GM12873 (cell line): ENCODE measurements at regions not wholly inside any gene's neighbourhood (a gene's known extent, or its start where the extent isn't known, plus 50 kb on each side); places are given as distances from the start of the nearest gene placed in this dataset.

Experiments used
- TF ChIP-seq, protein P1 (sequence below): IDR thresholded peaks from 2 replicates; pipeline ENCODE4 v1.5.1; 2012; ENCODE audit warnings: low read depth, mild to moderate bottlenecking, moderate library complexity, low read length, control low read depth; ENCODE audit not compliant: insufficient read depth; ENCODE audit errors: missing control alignments

DNA sequence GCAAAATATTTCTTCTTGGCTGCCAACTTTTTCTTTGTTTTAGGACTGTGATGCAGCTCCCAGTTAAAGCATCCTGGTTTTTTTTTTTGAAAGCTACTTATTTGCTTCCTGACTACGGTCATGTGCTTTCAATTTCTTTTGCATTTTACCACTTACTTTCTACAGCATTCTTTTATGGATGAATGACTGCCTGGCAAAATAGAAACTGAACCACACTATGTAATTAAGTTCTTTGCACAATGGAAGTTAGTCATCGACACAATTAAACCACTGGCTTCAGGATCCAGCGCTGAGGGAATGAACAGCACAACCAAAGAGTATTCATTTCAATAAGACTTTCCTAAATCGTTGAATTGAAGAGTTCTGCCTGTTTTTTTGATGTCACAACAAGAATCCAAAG is 82.2 kb upstream of the EPHA3 start:
- TF ChIP-seq, protein P1, sequence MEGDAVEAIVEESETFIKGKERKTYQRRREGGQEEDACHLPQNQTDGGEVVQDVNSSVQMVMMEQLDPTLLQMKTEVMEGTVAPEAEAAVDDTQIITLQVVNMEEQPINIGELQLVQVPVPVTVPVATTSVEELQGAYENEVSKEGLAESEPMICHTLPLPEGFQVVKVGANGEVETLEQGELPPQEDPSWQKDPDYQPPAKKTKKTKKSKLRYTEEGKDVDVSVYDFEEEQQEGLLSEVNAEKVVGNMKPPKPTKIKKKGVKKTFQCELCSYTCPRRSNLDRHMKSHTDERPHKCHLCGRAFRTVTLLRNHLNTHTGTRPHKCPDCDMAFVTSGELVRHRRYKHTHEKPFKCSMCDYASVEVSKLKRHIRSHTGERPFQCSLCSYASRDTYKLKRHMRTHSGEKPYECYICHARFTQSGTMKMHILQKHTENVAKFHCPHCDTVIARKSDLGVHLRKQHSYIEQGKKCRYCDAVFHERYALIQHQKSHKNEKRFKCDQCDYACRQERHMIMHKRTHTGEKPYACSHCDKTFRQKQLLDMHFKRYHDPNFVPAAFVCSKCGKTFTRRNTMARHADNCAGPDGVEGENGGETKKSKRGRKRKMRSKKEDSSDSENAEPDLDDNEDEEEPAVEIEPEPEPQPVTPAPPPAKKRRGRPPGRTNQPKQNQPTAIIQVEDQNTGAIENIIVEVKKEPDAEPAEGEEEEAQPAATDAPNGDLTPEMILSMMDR, result no peak

GRCh38 chr3:89032346-89033013 is 74.9 kb upstream of the EPHA3 start:
- TF ChIP-seq, protein P1, result no peak

DNA sequence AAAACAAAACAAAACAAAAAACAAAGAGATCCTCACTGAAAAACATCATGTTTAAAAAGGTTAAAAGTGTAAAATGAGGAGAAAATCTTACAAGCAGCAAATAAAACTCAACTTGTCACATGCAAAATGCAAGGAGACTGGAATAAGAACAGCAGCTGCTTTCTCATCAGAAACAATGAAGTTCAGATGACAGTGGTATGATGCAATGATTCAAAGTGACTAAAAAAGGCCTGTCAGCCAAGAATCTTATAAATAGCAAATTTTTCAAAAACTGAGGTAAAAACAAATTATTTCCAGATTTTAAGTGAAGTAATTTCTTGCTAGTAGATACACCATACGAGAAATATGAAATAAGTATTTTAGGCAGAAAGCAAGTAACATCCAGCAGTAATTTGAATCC is 68.6 kb upstream of the EPHA3 start:
- TF ChIP-seq, protein P1, result no peak

- TF ChIP-seq, protein P1, result no peak
Measured at GRCh38 chr3:89042236-89042835, 65.1 kb upstream of the EPHA3 start.

DNA sequence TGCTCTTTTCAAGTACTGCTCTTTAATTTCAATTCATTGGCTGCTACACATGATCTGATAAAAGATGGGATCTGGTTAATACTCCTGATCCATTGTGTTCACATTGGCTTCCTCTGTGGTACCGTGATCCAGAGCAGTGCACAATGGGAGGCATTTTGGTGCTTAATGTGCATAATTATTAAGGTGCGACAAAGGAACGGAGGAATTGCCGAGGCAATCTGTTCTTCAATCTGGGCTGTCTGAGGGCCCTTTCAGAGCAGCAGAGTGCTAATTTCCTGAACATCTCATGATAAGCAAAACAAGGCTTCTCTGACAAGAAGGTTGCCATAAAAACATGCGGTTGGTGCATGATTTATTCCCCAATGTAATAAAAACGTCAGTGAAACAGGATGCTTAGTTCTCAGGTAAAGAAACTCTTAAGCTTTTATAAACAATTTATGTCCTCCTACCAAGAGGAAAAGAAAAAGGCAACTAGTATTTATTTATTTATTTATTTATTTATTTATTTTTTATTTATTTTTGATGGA is 64.0 kb upstream of the EPHA3 start:
- TF ChIP-seq, protein P1, result no peak

GRCh38 chr3:89046661-89047060 is 60.8 kb upstream of the EPHA3 start:
- TF ChIP-seq, protein P1, result no peak

DNA sequence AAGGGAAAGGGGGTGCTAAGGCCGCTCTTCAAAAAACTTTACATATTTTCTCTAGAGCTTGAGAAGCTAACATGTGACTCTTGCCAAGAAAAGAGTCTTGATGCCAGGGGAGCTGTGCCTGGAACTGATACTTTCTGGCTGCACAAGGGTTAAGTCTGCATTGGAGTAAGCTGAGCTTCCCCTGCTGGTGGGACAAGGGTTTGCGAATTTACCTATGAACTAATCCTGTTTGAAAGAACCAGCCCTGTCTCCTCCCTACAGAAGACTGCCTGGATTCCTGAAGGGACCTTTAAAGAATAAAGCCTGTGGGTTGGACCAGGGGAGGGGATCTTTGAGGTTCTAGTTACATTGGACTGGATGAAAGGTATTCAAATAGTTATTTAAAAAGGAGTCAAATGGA is 58.3 kb upstream of the EPHA3 start:
- TF ChIP-seq, protein P1, result peak; percentile 35
